Testis (tissue), 2 donors: ENCODE measurements at regions not wholly inside any gene's neighbourhood (a gene's known extent, or its start where the extent isn't known, plus 50 kb on each side); places are given as distances from the start of the nearest gene placed in this dataset.

Experiments
- POLR2A ChIP-seq: fragments of 450-650 bp; IDR thresholded peaks from one replicate; pipeline ENCODE4 v1.6.1; 2017; ENCODE audit warnings: antibody characterized with exemption, mild to moderate bottlenecking, moderate library complexity
- TF ChIP-seq, protein P1 (sequence below), 3 experiments: fragments of 450-650 bp in 2 of 3; fragments of 200-600 bp in 1 of 3; sonication (generic) in 1 of 3; IDR thresholded peaks; one replicate each; pipeline ENCODE4 v1.5.1; 2016 to 2019; ENCODE audit warnings: antibody characterized with exemption in 3 of 3, mild to moderate bottlenecking in 2 of 3, moderate library complexity in 1 of 3

DNA sequence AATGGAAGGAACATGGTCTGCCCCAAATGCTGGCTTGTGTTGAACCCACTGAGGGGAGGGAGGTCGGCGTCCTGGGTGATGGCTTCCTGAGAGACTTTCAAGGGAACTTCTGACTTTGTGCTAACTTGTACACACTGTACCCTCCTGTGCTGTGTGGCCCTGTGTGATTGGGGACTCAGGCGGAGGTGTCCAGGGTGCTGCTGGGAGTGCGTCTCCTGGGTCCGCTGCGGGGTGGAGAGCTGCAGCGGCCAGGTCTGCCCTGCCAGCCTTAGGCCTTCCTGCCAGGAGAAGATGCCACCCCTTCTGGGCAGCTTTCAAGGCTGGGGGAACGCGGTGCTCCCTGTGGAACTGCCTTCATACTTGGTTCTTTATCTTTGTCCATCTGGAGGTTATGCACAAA is 170.1 kb downstream of the URI1 start:
- TF ChIP-seq, protein P1, sequence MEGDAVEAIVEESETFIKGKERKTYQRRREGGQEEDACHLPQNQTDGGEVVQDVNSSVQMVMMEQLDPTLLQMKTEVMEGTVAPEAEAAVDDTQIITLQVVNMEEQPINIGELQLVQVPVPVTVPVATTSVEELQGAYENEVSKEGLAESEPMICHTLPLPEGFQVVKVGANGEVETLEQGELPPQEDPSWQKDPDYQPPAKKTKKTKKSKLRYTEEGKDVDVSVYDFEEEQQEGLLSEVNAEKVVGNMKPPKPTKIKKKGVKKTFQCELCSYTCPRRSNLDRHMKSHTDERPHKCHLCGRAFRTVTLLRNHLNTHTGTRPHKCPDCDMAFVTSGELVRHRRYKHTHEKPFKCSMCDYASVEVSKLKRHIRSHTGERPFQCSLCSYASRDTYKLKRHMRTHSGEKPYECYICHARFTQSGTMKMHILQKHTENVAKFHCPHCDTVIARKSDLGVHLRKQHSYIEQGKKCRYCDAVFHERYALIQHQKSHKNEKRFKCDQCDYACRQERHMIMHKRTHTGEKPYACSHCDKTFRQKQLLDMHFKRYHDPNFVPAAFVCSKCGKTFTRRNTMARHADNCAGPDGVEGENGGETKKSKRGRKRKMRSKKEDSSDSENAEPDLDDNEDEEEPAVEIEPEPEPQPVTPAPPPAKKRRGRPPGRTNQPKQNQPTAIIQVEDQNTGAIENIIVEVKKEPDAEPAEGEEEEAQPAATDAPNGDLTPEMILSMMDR (IDR thresholded peaks at IDR 0.05) = no peak
- TF ChIP-seq POLR2A = no peak
